GM13977 (cell line): ENCODE measurements at regions not wholly inside any gene's neighbourhood (a gene's known extent, or its start where the extent isn't known, plus 50 kb on each side); places are given as distances from the start of the nearest gene placed in this dataset.

ENCODE experiments used
- DNase-seq: peaks from one replicate; pipeline ENCODE4 v3.0.0; 2012; ENCODE audit warnings: low spot score
- CTCF ChIP-seq: IDR thresholded peaks from 2 replicates; pipeline ENCODE4 v1.5.1; 2012; ENCODE audit warnings: mild to moderate bottlenecking, control low read depth; ENCODE audit not compliant: insufficient read depth; ENCODE audit errors: extremely low read depth, missing control alignments
- in situ Hi-C: fragments of 300-500 bp; cut with MboI; formaldehyde crosslinking; loops from one replicate; pipeline ENCODE4 v1.12.0; 2022; ENCODE audit warnings: low sequenced_read_pairs, low pct_unique_long_range_greater_than_20kb, mixed read lengths, inconsistent platforms; ENCODE audit not compliant: unreplicated experiment

DNA sequence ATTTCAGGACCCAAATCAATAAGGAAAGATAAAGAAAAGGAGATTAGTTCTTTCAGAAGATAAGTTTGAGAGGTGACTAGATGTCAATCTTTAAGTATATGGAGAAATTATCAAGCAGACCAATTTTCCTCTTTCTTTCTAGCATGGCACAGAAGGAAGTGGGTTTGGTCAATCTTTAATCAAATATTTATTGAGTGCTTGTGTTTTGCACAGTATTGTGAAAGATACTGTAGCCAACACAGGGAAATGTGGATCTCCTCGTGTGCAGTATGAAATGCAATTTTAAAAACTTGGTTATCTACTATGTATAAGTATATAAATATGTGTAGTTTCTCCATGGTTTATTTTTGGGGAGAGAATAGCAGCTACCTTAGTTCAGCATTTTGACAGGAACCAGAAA is 655.2 kb downstream of the RAPGEF2 start:
- TF ChIP-seq CTCF, result no peak
- in situ Hi-C loops, result no loop called here
- DNase-seq, result no peak

GRCh38 chr4:159762672-159763071 is 659.8 kb downstream of the RAPGEF2 start:
- in situ Hi-C loops, result no loop called here
- TF ChIP-seq CTCF, result no peak
- no peak for DNase-seq

DNA sequence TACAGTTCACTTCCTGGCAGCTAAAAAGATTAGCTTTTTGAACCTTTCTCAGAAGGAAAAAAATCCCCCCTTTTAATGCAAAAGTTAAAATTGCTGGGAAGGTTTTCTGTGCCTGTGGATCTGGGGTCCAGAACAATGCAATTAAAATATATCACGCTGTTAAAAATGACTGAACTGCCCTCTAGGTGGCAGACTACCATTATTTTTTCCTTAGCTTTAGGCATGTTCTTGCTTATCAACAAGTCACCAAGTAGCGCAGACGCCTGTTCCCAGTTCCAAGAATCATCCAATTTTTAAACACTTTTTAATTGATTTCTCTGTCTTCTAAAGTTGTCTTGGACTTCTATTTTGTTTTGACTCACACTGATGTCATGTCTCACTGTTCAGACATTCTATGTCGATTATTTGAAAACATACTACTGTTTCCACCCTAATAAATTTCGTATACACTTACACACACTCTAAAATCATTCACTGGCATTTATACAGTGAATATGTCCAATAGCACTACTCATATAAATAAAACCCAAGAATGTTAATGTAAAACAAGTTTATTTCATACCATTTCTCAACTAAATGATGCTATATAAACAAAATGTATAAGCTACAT is 661.6 kb downstream of the RAPGEF2 start:
- peak; percentile 31 for DNase-seq
- in situ Hi-C loops, result no loop called here
- TF ChIP-seq CTCF, result peak; percentile 71

GRCh38 chr4:159765382-159765781 is 662.5 kb downstream of the RAPGEF2 start:
- DNase-seq, result no peak
- no peak for TF ChIP-seq CTCF

GRCh38 chr4:159766241-159766640 is 663.4 kb downstream of the RAPGEF2 start:
- in situ Hi-C loops, result no loop called here
- no peak for TF ChIP-seq CTCF
- DNase-seq, result no peak

More at GRCh38 chr4:159765382-159765781, 662.5 kb downstream of the RAPGEF2 start:
- in situ Hi-C loops, result no loop called here

DNA sequence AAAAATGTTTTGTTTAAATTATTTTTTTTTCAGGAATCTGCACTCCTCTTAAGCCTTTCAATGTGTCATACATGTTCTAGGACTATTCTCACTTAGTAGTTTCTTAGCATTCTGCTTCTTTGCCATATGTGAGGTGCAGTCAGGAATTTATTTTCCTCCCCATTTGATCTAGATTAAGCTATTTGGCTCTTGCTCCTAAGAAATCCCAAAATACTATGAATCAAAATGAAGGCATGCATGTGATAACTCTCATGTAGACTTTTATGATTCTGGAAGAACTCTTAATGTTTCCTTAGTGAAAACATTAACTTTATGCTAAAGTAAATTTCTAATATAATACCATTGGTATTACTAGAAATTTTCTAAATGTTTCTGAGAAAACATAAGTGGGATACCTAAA is 664.5 kb downstream of the RAPGEF2 start:
- TF ChIP-seq CTCF, result no peak
- in situ Hi-C loops, result no loop called here
- DNase-seq, result no peak
